HG03135 (cell line): ENCODE measurements at regions not wholly inside any gene's neighbourhood (a gene's known extent, or its start where the extent isn't known, plus 50 kb on each side); places are given as distances from the start of the nearest gene placed in this dataset.

ENCODE experiments used
- ATAC-seq: cut with Tn5 transposase; IDR thresholded peaks from one replicate; pipeline ENCODE4 v1.9.1; 2021; ENCODE audit warnings: mild to moderate bottlenecking, moderate library complexity; ENCODE audit not compliant: unreplicated experiment

GRCh38 chr5:71982717-71983395 lies 124.4 kb upstream of the MAP1B start:
- ATAC-seq = no peak

- ATAC-seq = no peak
Observed at GRCh38 chr5:71986101-71986500, 121.2 kb upstream of the MAP1B start.

GRCh38 chr5:71988808-71989207 lies 118.5 kb upstream of the MAP1B start:
- no peak for ATAC-seq

- no peak for ATAC-seq
Observed at GRCh38 chr5:71993600-71993999, 113.7 kb upstream of the MAP1B start.

GRCh38 chr5:71996789-71997188 lies 110.5 kb upstream of the MAP1B start:
- no peak for ATAC-seq

GRCh38 chr5:71998746-71999145 lies 108.5 kb upstream of the MAP1B start:
- ATAC-seq = no peak

- no peak for ATAC-seq
Observed at GRCh38 chr5:72000707-72001106, 106.6 kb upstream of the MAP1B start.

GRCh38 chr5:72005671-72006070 lies 101.6 kb upstream of the MAP1B start:
- no peak for ATAC-seq

- ATAC-seq = no peak
Observed at GRCh38 chr5:72006361-72006760, 100.9 kb upstream of the MAP1B start.

GRCh38 chr5:72007336-72008111 lies 99.8 kb upstream of the MAP1B start:
- ATAC-seq = no peak

- no peak for ATAC-seq
Observed at GRCh38 chr5:72009280-72009679, 98.0 kb upstream of the MAP1B start.

GRCh38 chr5:72010430-72010829 lies 96.8 kb upstream of the MAP1B start:
- no peak for ATAC-seq

GRCh38 chr5:72012906-72013305 lies 94.4 kb upstream of the MAP1B start:
- ATAC-seq = no peak

GRCh38 chr5:72013766-72014624 lies 93.3 kb upstream of the MAP1B start:
- no peak for ATAC-seq

GRCh38 chr5:72015103-72015548 lies 92.1 kb upstream of the MAP1B start:
- no peak for ATAC-seq

GRCh38 chr5:72018143-72018803 lies 89.0 kb upstream of the MAP1B start:
- no peak for ATAC-seq

GRCh38 chr5:72020161-72020983 lies 86.9 kb upstream of the MAP1B start:
- ATAC-seq = no peak

GRCh38 chr5:72021651-72022357 lies 85.5 kb upstream of the MAP1B start:
- no peak for ATAC-seq

GRCh38 chr5:72028382-72028781 lies 78.9 kb upstream of the MAP1B start:
- ATAC-seq = no peak
